HUES48 (cell line): ENCODE measurements at regions not wholly inside any gene's neighbourhood (a gene's known extent, or its start where the extent isn't known, plus 50 kb on each side); places are given as distances from the start of the nearest gene placed in this dataset.

Source experiments
- H3K27ac ChIP-seq: one replicate; pipeline ENCODE4 v1.7.0; 2013; ENCODE audit warnings: low read depth, low read length, inconsistent platforms
- H3K27me3 ChIP-seq: 2 replicates; pipeline ENCODE4 v1.6.1; 2013; ENCODE audit warnings: mild to moderate bottlenecking, low read length; ENCODE audit not compliant: control insufficient read depth, insufficient read depth
- H3K36me3 ChIP-seq: 2 replicates; pipeline ENCODE4 v1.6.1; 2013; ENCODE audit warnings: low read length; ENCODE audit not compliant: control insufficient read depth, insufficient read depth
- H3K4me1 ChIP-seq: 2 replicates; pipeline ENCODE4 v1.6.1; 2013; ENCODE audit warnings: mild to moderate bottlenecking, low read length; ENCODE audit not compliant: control insufficient read depth, insufficient read depth
- H3K4me3 ChIP-seq: 2 replicates; pipeline ENCODE4 v1.5.1; 2013; ENCODE audit warnings: mild to moderate bottlenecking, low read depth, low read length
- H3K9ac ChIP-seq: 2 replicates; pipeline ENCODE4 v1.6.1; 2013; ENCODE audit warnings: mild to moderate bottlenecking, low read depth, low read length, moderate library complexity
- H3K9me3 ChIP-seq: 2 replicates; pipeline ENCODE4 v1.6.1; 2013; ENCODE audit warnings: low read length; ENCODE audit not compliant: control insufficient read depth, insufficient read depth

- no peaks in the 10 kb centered on the region for H3K4me1 ChIP-seq
- H3K36me3 ChIP-seq: no peaks in the 10 kb centered on the region
- no peak overlapping the region for H3K4me3 ChIP-seq
- no peak overlapping the region for H3K27ac ChIP-seq
- H3K9ac ChIP-seq: no peak overlapping the region
- H3K9me3 ChIP-seq: no peaks in the 10 kb centered on the region
- H3K27me3 ChIP-seq: no peaks in the 10 kb centered on the region
Measured at GRCh38 chr10:133004478-133004877, 62.1 kb upstream of the CFAP46 start.

DNA sequence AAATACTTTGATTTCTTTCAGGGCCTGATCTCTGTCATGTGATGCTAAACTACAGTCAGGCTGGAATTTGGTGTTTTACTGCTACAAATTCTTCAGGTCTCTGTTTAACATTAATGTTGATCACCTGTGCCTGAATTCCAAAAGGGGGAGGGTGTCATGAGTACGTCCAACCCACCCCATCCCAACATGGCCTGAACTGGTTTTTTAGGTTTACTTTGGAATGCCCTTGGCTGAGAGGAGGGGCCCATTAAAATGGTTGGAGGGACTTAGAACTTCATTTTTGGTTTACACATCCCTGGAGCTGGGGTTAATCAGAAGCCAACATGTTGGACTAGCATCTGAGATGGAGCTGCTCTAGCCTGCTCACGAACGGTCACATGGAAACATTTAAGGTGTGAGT is 60.8 kb upstream of the CFAP46 start:
- H3K4me1 ChIP-seq: no peaks in the 10 kb centered on the region

GRCh38 chr10:133002685-133003084 is 60.3 kb upstream of the CFAP46 start:
- Histone ChIP-seq H3K4me3 (no peak overlapping the region), H3K4me1 (no peaks in the 10 kb centered on the region), H3K9ac (no peak overlapping the region), H3K36me3 (no peaks in the 10 kb centered on the region), H3K9me3 (no peaks in the 10 kb centered on the region), H3K27me3 (no peaks in the 10 kb centered on the region), H3K27ac (no peak overlapping the region)

More for the DNA sequence above, 60.8 kb upstream of the CFAP46 start:
- no peak overlapping the region for H3K4me3 ChIP-seq
- no peaks in the 10 kb centered on the region for H3K9me3 ChIP-seq
- no peaks in the 10 kb centered on the region for H3K27me3 ChIP-seq
- H3K9ac ChIP-seq: no peak overlapping the region
- H3K27ac ChIP-seq: peak overlapping the region; percentile 21
- no peaks in the 10 kb centered on the region for H3K36me3 ChIP-seq

DNA sequence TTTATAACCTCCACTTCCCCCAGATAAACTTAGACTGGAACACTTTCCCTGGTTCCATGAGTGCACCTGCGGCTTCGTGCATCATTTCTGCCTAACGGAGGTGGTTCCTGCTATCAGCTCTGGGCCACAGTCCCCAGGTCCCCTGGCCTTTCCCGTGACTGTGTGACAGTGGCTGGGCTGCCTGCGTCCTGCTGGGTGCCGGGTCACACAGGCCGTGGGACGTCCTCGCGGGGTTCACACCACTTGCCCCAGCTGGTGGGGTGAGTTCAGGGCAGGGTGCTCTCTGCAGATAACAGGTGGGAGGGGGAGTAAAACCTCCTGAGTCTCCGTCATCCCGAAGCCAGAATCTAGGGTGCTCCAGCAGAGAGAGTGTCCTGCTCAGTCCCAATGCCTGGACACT is 58.7 kb upstream of the CFAP46 start:
- Histone ChIP-seq H3K4me3 (no peak overlapping the region), H3K36me3 (no peaks in the 10 kb centered on the region), H3K9ac (no peak overlapping the region), H3K4me1 (no peaks in the 10 kb centered on the region), H3K27me3 (no peaks in the 10 kb centered on the region), H3K27ac (no peak overlapping the region), H3K9me3 (no peaks in the 10 kb centered on the region)

DNA sequence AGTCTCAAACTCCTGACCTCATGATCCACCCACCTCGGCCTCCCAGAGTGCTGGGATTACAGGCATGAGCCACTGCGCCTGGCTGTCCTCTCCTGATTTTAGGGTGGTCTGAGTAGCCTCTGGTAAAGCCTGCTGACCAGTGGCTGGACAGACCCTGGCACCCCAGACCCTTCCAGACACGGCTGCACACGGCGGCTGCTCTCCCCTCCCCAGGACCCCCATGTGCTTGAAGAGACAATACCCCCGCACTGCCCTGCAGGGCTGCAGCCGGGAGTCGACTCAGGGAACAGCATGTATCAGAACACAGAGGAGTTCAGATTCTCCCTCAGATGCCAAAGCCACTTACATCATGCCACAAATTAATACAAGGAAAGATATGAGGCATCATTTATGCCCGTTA is 58.3 kb upstream of the CFAP46 start:
- H3K9me3 ChIP-seq: no peaks in the 10 kb centered on the region
- H3K4me1 ChIP-seq: no peaks in the 10 kb centered on the region
- H3K9ac ChIP-seq: no peak overlapping the region
- no peaks in the 10 kb centered on the region for H3K36me3 ChIP-seq
- no peak overlapping the region for H3K4me3 ChIP-seq
- H3K27ac ChIP-seq: no peak overlapping the region
- no peaks in the 10 kb centered on the region for H3K27me3 ChIP-seq

DNA sequence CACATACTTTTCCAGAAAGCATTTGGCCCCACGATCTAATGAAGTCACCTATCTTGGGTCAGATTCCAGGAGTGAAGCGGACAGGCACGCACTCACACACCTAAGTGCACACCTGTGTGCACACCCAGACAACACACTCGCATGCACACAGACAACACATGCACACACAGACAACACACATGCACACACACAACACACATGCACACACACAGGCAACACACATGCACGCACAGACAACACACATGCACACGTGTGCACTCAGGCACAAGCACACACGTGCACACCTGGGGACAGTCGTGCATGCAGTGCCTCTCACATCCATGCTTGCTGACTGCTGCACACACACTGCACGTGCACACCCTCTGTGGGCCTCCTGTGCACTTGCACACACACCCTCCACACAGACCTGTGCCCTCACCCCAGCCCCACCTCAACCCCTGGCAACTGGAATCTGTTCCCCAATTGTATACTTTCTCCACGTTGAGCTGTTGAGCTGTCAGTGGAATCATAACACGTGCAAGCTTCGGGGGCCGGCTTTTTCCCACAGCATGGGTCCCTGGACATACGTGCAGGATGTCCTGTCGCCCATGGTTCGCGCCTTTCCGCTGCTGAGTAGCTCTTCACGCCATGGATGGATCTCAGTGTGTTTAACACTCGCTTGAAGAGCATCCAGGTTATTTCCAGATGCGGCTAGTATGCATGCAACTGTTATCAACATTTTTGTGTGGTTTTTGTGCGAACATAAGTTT is 55.3 kb upstream of the CFAP46 start:
- Histone ChIP-seq H3K9me3 (no peaks in the 10 kb centered on the region), H3K27me3 (no peaks in the 10 kb centered on the region), H3K9ac (no peak overlapping the region), H3K4me1 (no peaks in the 10 kb centered on the region), H3K27ac (no peak overlapping the region), H3K36me3 (no peaks in the 10 kb centered on the region), H3K4me3 (no peak overlapping the region)

DNA sequence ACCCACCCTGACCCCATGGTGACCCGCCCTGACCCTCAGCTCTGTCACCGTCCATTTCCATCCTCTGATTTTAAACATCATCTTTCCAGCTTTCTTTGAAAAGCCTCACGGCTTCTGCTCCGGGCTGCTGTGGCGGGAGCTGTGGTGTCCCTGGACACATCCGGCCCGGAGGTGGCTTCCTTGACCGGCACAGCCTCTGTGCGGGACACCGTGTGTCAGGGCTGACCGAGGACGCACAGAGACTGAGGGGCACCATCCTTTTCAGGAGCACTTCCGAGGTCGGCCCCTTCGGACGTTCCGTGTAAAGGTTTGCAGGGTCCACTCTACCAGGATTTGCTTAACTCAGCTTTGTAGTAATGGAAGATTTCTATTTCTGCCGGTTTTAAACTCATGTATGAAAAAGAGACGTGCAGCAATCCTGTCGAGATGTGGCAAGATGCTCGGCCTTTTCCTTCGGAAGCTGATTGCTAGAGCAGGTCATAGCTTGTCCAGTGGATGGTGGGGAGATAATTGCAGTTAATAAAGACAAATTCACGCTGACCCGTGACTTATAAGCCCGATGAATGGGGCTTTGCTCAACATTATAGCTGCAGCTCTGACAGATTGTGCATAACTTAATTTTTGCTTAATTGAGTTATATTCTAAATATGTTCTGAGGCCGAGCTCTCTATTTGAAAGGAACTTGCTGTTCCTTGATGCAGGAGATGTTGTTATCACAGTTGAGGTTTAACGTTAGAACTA is 54.4 kb upstream of the CFAP46 start:
- Histone ChIP-seq H3K4me3 (no peak overlapping the region), H3K9me3 (no peaks in the 10 kb centered on the region), H3K9ac (no peak overlapping the region), H3K27me3 (no peaks in the 10 kb centered on the region), H3K27ac (no peak overlapping the region), H3K4me1 (no peaks in the 10 kb centered on the region), H3K36me3 (no peaks in the 10 kb centered on the region)

GRCh38 chr10:132995909-132996602 is 53.7 kb upstream of the CFAP46 start:
- Histone ChIP-seq H3K9ac (no peak overlapping the region), H3K27ac (no peak overlapping the region), H3K36me3 (no peaks in the 10 kb centered on the region), H3K9me3 (no peaks in the 10 kb centered on the region), H3K4me3 (no peak overlapping the region), H3K27me3 (no peaks in the 10 kb centered on the region), H3K4me1 (no peaks in the 10 kb centered on the region)

GRCh38 chr10:132994811-132995210 is 52.4 kb upstream of the CFAP46 start:
- H3K27ac ChIP-seq: no peak overlapping the region
- no peaks in the 10 kb centered on the region for H3K4me1 ChIP-seq
- H3K9ac ChIP-seq: no peak overlapping the region
- H3K27me3 ChIP-seq: no peaks in the 10 kb centered on the region
- H3K36me3 ChIP-seq: no peaks in the 10 kb centered on the region
- H3K4me3 ChIP-seq: no peak overlapping the region
- H3K9me3 ChIP-seq: no peaks in the 10 kb centered on the region

- no peak overlapping the region for H3K4me3 ChIP-seq
- no peaks in the 10 kb centered on the region for H3K4me1 ChIP-seq
- no peaks in the 10 kb centered on the region for H3K36me3 ChIP-seq
- no peak overlapping the region for H3K9ac ChIP-seq
- no peak overlapping the region for H3K27ac ChIP-seq
- no peaks in the 10 kb centered on the region for H3K27me3 ChIP-seq
- no peaks in the 10 kb centered on the region for H3K9me3 ChIP-seq
Measured at GRCh38 chr10:132994185-132994796, 51.9 kb upstream of the CFAP46 start.
